Loucy (cell line): ENCODE measurements at regions not wholly inside any gene's neighbourhood (a gene's known extent, or its start where the extent isn't known, plus 50 kb on each side); places are given as distances from the start of the nearest gene placed in this dataset.

Experiments
- H2AFZ ChIP-seq: fragments of 200-600 bp; sonication (generic); 2 replicates; pipeline ENCODE4 v1.6.0; 2016; ENCODE audit warnings: antibody characterized with exemption, mild to moderate bottlenecking, low read length, moderate library complexity
- H3F3A ChIP-seq: fragments of 200-600 bp; 2 replicates; pipeline ENCODE4 v1.6.0; 2016; ENCODE audit warnings: antibody characterized with exemption, low read depth, mild to moderate bottlenecking
- H3K27me3 ChIP-seq: fragments of 200-600 bp; sonication (generic); 2 replicates; pipeline ENCODE4 v1.6.1; 2014; ENCODE audit warnings: low read length, mild to moderate bottlenecking; ENCODE audit not compliant: insufficient read depth, poor library complexity, severe bottlenecking
- H3K36me3 ChIP-seq: fragments of 200-600 bp; sonication (generic); 2 replicates; pipeline ENCODE4 v1.6.1; 2016; ENCODE audit warnings: low read length; ENCODE audit not compliant: insufficient read depth
- H3K4me1 ChIP-seq: fragments of 200-600 bp; sonication (generic); 2 replicates; pipeline ENCODE4 v1.5.1; 2014; ENCODE audit warnings: low read length, mild to moderate bottlenecking; ENCODE audit not compliant: insufficient read depth, poor library complexity, severe bottlenecking
- H3K4me2 ChIP-seq: fragments of 200-600 bp; sonication (generic); 2 replicates; pipeline ENCODE4 v1.6.0; 2014; ENCODE audit warnings: antibody characterized with exemption, low read length, low read depth, mild to moderate bottlenecking; ENCODE audit not compliant: poor library complexity, severe bottlenecking
- H3K4me3 ChIP-seq: fragments of 200-600 bp; sonication (generic); 2 replicates; pipeline ENCODE4 v1.5.1; 2014; ENCODE audit warnings: low read length, mild to moderate bottlenecking, mixed read lengths; ENCODE audit not compliant: poor library complexity, severe bottlenecking
- H3K79me2 ChIP-seq: fragments of 200-600 bp; sonication (generic); 2 replicates; pipeline ENCODE4 v1.6.1; 2014; ENCODE audit warnings: low read length; ENCODE audit not compliant: insufficient read depth
- H3K9ac ChIP-seq: fragments of 200-600 bp; sonication (generic); 2 replicates; pipeline ENCODE4 v1.6.0; 2014; ENCODE audit warnings: mild to moderate bottlenecking, low read depth, low read length, moderate library complexity; ENCODE audit not compliant: poor library complexity, severe bottlenecking
- H3K9me2 ChIP-seq: fragments of 200-600 bp; sonication (generic); replicated peaks from 2 replicates; pipeline ENCODE4 v1.6.1; 2016; ENCODE audit warnings: low read depth, low read length, mixed read lengths
- H3K9me3 ChIP-seq: fragments of 200-600 bp; sonication (generic); 2 replicates; pipeline ENCODE4 v1.6.1; 2014; ENCODE audit warnings: mild to moderate bottlenecking, antibody characterized with exemption, low read length, low read depth; ENCODE audit not compliant: insufficient read depth
- H4K20me1 ChIP-seq: fragments of 200-600 bp; sonication (generic); 2 replicates; pipeline ENCODE4 v1.6.0; 2014; ENCODE audit warnings: antibody characterized with exemption, low read length, mild to moderate bottlenecking; ENCODE audit not compliant: insufficient read depth, poor library complexity, severe bottlenecking
- EZH2phosphoT487 ChIP-seq: fragments of 200-600 bp; IDR thresholded peaks from 2 replicates; pipeline ENCODE4 v1.6.1; 2018; ENCODE audit warnings: antibody characterized with exemption, mild to moderate bottlenecking, moderate library complexity, borderline replicate concordance
- TF ChIP-seq, protein P1 (sequence below): fragments of 200-600 bp; sonication (generic); conservative IDR thresholded peaks from 2 replicates; pipeline ENCODE4 v1.5.1; 2014; ENCODE audit warnings: mild to moderate bottlenecking, antibody characterized with exemption, low read length

DNA sequence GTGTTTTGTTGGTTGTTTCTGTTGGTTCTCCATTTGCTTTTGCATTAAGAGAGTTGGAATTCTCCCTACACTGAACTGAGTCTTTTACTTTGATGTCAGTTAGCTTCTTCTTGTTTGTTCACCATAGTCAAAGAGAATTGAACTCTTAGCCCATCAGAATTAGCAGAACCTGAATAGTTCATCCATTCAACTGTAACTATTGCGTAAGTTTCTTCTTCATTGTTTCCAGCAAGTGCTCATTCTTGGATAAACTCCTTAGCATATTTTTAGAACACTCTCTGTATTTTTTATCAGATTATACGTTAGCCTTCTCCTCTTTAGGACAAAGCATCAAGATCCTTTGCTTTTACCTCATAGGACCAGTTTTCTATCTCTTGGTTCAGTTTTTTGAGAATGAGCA is 128.4 kb upstream of the RAB11FIP2 start:
- Histone ChIP-seq H3K79me2 (no peaks in the 10 kb centered on the region), H3F3A (no peaks in the 10 kb centered on the region), H3K27me3 (no peaks in the 10 kb centered on the region), H4K20me1 (no peaks in the 10 kb centered on the region), H3K4me1 (no peaks in the 10 kb centered on the region), H3K4me2 (no peak overlapping the region), H3K9me2 (no peaks in the 10 kb centered on the region), H2AFZ (no peak overlapping the region), H3K9ac (no peak overlapping the region), H3K9me3 (no peaks in the 10 kb centered on the region), H3K4me3 (no peak overlapping the region), H3K36me3 (no peaks in the 10 kb centered on the region)
- TF ChIP-seq, protein P1, sequence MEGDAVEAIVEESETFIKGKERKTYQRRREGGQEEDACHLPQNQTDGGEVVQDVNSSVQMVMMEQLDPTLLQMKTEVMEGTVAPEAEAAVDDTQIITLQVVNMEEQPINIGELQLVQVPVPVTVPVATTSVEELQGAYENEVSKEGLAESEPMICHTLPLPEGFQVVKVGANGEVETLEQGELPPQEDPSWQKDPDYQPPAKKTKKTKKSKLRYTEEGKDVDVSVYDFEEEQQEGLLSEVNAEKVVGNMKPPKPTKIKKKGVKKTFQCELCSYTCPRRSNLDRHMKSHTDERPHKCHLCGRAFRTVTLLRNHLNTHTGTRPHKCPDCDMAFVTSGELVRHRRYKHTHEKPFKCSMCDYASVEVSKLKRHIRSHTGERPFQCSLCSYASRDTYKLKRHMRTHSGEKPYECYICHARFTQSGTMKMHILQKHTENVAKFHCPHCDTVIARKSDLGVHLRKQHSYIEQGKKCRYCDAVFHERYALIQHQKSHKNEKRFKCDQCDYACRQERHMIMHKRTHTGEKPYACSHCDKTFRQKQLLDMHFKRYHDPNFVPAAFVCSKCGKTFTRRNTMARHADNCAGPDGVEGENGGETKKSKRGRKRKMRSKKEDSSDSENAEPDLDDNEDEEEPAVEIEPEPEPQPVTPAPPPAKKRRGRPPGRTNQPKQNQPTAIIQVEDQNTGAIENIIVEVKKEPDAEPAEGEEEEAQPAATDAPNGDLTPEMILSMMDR = no peak
- no peak for TF ChIP-seq EZH2phosphoT487

DNA sequence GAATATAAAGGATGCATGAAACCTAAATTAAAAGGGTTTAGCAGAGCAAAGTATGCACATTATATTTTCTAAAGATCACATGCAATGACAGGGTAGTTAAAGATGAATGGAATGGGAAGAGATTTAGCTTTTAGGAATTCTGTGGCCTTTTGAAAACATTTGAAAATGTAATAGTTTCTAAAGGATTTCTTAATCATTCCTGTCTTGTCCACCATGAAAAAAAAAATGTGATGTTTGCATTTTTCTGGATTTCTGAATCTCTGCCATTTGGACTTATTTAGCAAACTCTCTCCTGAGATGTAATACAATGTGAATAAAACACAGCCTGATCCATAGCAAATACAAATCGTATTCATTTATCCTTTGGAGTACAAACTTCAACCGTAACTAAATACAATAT is 126.6 kb upstream of the RAB11FIP2 start:
- H3K9ac ChIP-seq = no peak overlapping the region
- H3K4me1 ChIP-seq = no peaks in the 10 kb centered on the region
- no peak overlapping the region for H2AFZ ChIP-seq
- no peak overlapping the region for H3K4me3 ChIP-seq
- H3F3A ChIP-seq = no peaks in the 10 kb centered on the region
- H3K79me2 ChIP-seq = no peaks in the 10 kb centered on the region
- no peak for TF ChIP-seq EZH2phosphoT487
- TF ChIP-seq, protein P1 = no peak
- H3K9me2 ChIP-seq = no peaks in the 10 kb centered on the region
- no peaks in the 10 kb centered on the region for H3K9me3 ChIP-seq
- H4K20me1 ChIP-seq = no peaks in the 10 kb centered on the region
- no peaks in the 10 kb centered on the region for H3K36me3 ChIP-seq
- no peaks in the 10 kb centered on the region for H3K27me3 ChIP-seq
- no peak overlapping the region for H3K4me2 ChIP-seq

DNA sequence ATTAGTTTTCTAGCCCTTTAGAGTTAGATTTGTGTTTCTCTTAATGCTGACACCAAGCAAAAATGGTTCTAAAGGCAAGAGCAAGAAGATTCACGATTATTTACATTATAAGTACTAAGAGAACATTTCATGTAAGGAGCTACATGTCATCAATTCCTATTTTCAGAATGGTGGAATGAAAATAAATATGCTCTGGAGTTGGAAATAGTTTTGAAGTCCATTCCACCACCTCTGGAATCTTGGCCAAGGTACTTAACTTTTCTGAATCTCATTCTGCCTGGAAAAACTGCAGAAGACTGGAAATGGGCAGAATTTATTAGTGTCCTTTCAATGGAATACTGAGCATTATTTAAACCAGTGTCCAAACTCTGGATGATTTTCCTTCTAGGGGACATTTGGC is 125.1 kb upstream of the RAB11FIP2 start:
- Histone ChIP-seq H3K4me3 (no peak overlapping the region), H3K4me1 (no peaks in the 10 kb centered on the region), H3K27me3 (no peaks in the 10 kb centered on the region), H3K79me2 (no peaks in the 10 kb centered on the region), H4K20me1 (no peaks in the 10 kb centered on the region), H3K9me3 (no peaks in the 10 kb centered on the region), H3K36me3 (no peaks in the 10 kb centered on the region), H3K9ac (no peak overlapping the region), H3K4me2 (no peak overlapping the region), H3F3A (no peaks in the 10 kb centered on the region), H2AFZ (no peak overlapping the region), H3K9me2 (no peaks in the 10 kb centered on the region)
- TF ChIP-seq, protein P1 = no peak
- TF ChIP-seq EZH2phosphoT487 = no peak
